ENCODE measurements at regions not wholly inside any gene's neighbourhood (a gene's known extent, or its start where the extent isn't known, plus 50 kb on each side); places are given as distances from the start of the nearest gene placed in this dataset.

- DNase-seq (ENCODE audit: low read depth): peak; percentile 73
- TF ChIP-seq, protein P1, sequence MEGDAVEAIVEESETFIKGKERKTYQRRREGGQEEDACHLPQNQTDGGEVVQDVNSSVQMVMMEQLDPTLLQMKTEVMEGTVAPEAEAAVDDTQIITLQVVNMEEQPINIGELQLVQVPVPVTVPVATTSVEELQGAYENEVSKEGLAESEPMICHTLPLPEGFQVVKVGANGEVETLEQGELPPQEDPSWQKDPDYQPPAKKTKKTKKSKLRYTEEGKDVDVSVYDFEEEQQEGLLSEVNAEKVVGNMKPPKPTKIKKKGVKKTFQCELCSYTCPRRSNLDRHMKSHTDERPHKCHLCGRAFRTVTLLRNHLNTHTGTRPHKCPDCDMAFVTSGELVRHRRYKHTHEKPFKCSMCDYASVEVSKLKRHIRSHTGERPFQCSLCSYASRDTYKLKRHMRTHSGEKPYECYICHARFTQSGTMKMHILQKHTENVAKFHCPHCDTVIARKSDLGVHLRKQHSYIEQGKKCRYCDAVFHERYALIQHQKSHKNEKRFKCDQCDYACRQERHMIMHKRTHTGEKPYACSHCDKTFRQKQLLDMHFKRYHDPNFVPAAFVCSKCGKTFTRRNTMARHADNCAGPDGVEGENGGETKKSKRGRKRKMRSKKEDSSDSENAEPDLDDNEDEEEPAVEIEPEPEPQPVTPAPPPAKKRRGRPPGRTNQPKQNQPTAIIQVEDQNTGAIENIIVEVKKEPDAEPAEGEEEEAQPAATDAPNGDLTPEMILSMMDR (conservative IDR thresholded peaks at IDR 0.05; ENCODE audit: low read depth, low read length): peak; percentile 99
- no peak overlapping the region for H3K4me3 ChIP-seq (ENCODE audit: low read depth, low read length)
These were observed 185.7 kb upstream of the GRIN2B start for GRCh38 chr12:14167005-14167628.

DNA sequence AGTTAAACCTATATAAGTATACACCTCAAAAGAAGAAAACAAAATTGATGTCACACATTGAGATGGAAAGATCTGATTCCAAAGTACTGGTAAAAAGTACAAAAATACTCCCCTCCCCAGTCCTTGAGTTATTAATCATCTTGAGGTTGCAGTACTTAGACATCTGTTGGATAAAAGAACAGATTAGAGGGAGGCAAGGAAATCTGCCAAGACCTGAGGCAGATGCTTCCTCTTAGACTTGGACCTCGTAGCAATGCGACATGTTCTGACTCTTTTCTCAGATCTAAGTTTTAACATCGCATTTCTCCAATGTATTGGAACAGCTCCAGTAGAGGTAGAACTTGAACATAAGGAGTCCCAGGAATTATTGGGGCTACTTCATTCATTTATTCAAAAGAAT is 187.9 kb upstream of the GRIN2B start:
- DNase-seq (ENCODE audit: low read depth): no peak

GRCh38 chr12:14171106-14171505 is 189.7 kb upstream of the GRIN2B start:
- no peak for DNase-seq (ENCODE audit: low read depth)
- TF ChIP-seq, protein P1 (conservative IDR thresholded peaks at IDR 0.05; ENCODE audit: low read depth, low read length): no peak
- H3K4me3 ChIP-seq (ENCODE audit: low read depth, low read length): no peak overlapping the region

More for the DNA sequence above, 187.9 kb upstream of the GRIN2B start:
- TF ChIP-seq, protein P1 (conservative IDR thresholded peaks at IDR 0.05; ENCODE audit: low read depth, low read length): no peak
- H3K4me3 ChIP-seq (ENCODE audit: low read depth, low read length): no peak overlapping the region

DNA sequence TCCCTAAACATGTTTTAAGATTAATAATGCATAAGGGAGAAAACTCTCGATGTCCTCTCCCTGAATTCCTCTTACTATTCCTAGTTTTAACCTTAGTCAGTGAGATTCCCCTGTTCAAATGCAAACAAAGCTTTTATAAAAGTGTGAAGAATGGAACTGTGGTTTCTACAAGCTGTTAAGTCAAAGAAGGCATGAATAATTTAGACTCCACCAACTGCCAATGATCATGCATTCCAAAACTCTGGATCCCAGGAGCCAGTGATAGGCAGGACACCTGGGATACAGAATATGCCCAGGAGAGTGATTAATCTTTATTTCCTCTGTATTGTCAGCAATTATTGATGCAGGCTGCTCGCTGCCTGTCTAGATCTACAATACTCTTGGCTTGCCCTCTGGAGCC is 190.3 kb upstream of the ATF7IP start:
- H3K4me3 ChIP-seq (ENCODE audit: low read depth, low read length): no peak overlapping the region
- DNase-seq (ENCODE audit: low read depth): no peak
- TF ChIP-seq, protein P1 (conservative IDR thresholded peaks at IDR 0.05; ENCODE audit: low read depth, low read length): no peak

DNA sequence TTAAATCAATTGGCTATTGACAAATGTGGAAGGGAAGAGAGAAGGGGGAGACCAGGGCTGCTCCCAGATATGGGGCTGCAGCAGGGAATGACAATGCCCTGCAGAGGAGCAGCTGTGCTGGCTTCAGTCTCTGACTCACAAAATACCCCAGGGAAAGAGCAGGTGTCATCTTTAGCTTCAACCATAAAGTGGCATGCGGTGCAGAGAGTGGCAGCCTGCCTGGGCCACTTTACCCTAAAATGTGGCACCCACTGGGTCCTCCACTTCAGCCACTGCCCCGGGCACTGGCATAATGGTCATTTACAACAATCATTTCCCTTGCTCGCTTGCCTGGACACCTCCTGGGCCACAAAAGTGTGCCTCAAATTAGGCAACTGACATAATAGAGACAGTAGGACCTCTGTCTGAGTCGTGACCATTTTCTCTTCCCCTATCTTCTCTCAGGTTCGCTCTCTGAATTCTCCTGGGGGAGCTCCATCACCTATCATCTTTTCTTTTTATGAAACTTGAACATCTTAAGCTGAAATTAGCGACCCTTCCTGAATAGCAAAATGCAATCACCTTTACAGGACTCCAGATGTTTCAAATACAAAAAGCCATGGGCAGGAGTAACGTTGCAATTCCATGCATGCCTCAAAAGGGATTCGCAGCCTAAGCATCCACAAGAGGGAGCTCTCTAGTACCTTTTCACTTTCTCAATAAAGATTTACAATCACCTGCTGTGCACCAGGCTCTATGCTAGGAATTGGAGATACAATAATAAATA is 179.9 kb upstream of the ATF7IP start:
- H3K4me3 ChIP-seq (ENCODE audit: low read depth, low read length): no peak overlapping the region
- TF ChIP-seq, protein P1 (conservative IDR thresholded peaks at IDR 0.05; ENCODE audit: low read depth, low read length): peak; percentile 84
- peak; percentile 73 for DNase-seq (ENCODE audit: low read depth)

- H3K4me3 ChIP-seq (ENCODE audit: low read depth, low read length): no peak overlapping the region
- no peak for DNase-seq (ENCODE audit: low read depth)
- TF ChIP-seq, protein P1 (conservative IDR thresholded peaks at IDR 0.05; ENCODE audit: low read depth, low read length): no peak
These were observed 179.3 kb upstream of the ATF7IP start for GRCh38 chr12:14186193-14186502.

GRCh38 chr12:14187002-14187401 is 178.5 kb upstream of the ATF7IP start:
- TF ChIP-seq, protein P1 (conservative IDR thresholded peaks at IDR 0.05; ENCODE audit: low read depth, low read length): no peak
- no peak for DNase-seq (ENCODE audit: low read depth)
- H3K4me3 ChIP-seq (ENCODE audit: low read depth, low read length): no peak overlapping the region
